BJ (cell line): ENCODE measurements at regions not wholly inside any gene's neighbourhood (a gene's known extent, or its start where the extent isn't known, plus 50 kb on each side); places are given as distances from the start of the nearest gene placed in this dataset.

Experiments
- CTCF ChIA-PET: fragments of 350-600 bp; formaldehyde crosslinking; extraction: SDS; loops from one replicate; lab custom pipeline; 2021; ENCODE audit warnings: antibody characterized with exemption, inconsistent platforms; lab: Yijun Ruan, JAX
- POLR2A ChIA-PET: fragments of 300-600 bp; sonication (Branson Sonifier 250); formaldehyde crosslinking; extraction: SDS; loops from one replicate; lab custom pipeline; 2021; ENCODE audit warnings: antibody characterized with exemption; lab: Charles Lee
- DNase-seq: peaks from one replicate; pipeline ENCODE4 v3.0.0-alpha.2; 2011; ENCODE audit warnings: low read depth
- H3K27me3 ChIP-seq: 2 replicates; pipeline ENCODE4 v1.6.0; 2011; ENCODE audit warnings: low read length; ENCODE audit not compliant: control insufficient read depth, insufficient read depth
- H3K36me3 ChIP-seq: 2 replicates; pipeline ENCODE4 v1.5.1; 2011; ENCODE audit warnings: low read length; ENCODE audit not compliant: control insufficient read depth, insufficient read depth
- H3K4me3 ChIP-seq: 2 replicates; pipeline ENCODE4 v1.5.1; 2011; ENCODE audit warnings: low read depth, mild to moderate bottlenecking, control low read depth, low read length
- TF ChIP-seq, protein P1 (sequence below): IDR thresholded peaks from 2 replicates; pipeline ENCODE4 v1.5.1; 2011; ENCODE audit warnings: low read depth, mild to moderate bottlenecking, control low read depth, inconsistent platforms, low read length, moderate library complexity; ENCODE audit not compliant: insufficient read depth

DNA sequence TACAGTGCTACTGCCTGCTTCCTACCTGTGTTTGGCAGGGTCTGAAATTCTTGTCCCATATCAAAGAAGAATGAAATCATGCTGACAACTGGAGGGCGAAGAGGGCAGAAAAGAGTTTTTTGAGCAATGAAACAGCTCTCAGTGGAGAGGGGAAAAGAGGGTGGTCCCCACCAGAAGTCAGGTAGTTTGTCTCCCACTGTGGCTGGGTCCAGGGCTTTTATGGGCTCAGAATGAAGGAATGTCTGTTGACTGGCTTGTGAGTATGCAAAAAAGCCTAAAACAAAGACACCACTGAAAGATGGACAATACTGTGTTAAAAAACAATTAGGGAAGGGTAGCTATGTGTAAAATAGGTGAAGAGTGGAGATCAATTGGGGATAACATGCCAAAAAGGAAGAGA lies 115.0 kb downstream of the ADAM29 start:
- Histone ChIP-seq H3K27me3 (no peaks in the 10 kb centered on the region), H3K4me3 (no peak overlapping the region), H3K36me3 (no peaks in the 10 kb centered on the region)
- POLR2A ChIA-PET, result no interaction called here
- TF ChIP-seq, protein P1, sequence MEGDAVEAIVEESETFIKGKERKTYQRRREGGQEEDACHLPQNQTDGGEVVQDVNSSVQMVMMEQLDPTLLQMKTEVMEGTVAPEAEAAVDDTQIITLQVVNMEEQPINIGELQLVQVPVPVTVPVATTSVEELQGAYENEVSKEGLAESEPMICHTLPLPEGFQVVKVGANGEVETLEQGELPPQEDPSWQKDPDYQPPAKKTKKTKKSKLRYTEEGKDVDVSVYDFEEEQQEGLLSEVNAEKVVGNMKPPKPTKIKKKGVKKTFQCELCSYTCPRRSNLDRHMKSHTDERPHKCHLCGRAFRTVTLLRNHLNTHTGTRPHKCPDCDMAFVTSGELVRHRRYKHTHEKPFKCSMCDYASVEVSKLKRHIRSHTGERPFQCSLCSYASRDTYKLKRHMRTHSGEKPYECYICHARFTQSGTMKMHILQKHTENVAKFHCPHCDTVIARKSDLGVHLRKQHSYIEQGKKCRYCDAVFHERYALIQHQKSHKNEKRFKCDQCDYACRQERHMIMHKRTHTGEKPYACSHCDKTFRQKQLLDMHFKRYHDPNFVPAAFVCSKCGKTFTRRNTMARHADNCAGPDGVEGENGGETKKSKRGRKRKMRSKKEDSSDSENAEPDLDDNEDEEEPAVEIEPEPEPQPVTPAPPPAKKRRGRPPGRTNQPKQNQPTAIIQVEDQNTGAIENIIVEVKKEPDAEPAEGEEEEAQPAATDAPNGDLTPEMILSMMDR, result no peak
- CTCF ChIA-PET, result no interaction called here
- DNase-seq, result no peak

DNA sequence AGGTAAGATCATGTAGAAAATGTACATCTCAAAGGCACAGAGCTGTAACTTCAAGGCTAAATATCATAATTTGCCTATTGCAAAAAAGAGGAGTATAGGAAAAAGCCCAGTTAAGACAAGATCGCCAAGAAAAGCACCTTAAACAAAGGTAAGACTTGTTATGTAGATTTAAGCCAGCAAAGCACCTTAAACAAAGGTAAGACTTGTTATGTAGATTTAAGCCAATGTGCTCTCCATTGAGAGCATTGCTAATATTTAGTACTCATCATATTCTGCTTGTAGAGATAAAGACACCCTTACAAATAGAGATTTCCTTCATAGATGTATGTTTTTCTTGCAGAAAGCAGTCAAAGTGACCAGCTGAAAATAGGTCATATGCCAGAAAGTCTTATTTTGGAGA lies 115.8 kb downstream of the ADAM29 start:
- CTCF ChIA-PET, result no interaction called here
- TF ChIP-seq, protein P1, result no peak
- H3K36me3 ChIP-seq, result no peaks in the 10 kb centered on the region
- POLR2A ChIA-PET, result no interaction called here
- DNase-seq, result no peak
- H3K4me3 ChIP-seq, result no peak overlapping the region
- H3K27me3 ChIP-seq, result no peaks in the 10 kb centered on the region

DNA sequence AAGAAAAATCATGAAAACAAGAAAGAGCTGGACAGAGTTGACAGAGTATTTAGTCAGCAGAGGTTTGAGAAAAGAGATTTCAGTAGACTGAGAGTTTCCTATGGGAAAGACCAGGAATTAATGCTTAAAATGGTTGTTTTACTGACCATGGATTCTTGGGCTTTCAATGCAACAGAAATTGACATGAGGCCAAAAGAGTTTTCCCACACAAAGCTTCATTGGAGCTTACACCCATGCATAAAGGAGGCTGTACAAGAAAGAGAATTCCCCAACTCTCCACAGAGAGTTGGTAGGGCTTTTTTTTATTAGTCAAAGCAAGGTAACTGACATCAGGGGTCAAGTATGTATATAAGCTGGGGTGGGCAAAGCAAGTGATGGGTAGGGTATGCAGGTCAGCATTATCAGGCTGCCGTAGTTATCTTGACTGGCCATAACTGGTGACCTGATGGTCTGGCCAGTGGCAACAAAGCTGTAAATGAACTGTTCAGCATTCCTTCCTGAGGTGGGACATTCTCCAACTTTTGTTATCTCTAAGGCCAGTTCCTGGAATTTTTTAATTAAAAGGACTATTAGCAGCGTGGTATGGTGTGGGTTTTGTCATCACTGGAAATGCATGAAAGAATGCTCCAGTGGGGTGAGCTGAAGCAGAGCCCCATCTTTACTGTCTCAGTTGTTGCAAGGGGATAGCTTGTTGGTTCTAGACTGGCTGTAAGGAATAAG lies 117.0 kb downstream of the ADAM29 start:
- POLR2A ChIA-PET, result interaction anchor here (0.6 kb wide), 1 partner anchor 17 kb away, joined by 4 read pairs; no protein-coding TSS in a partner anchor
- Histone ChIP-seq H3K4me3 (no peak overlapping the region), H3K36me3 (no peaks in the 10 kb centered on the region), H3K27me3 (no peaks in the 10 kb centered on the region)
- TF ChIP-seq, protein P1, result no peak
- CTCF ChIA-PET, result no interaction called here
- no peak for DNase-seq

DNA sequence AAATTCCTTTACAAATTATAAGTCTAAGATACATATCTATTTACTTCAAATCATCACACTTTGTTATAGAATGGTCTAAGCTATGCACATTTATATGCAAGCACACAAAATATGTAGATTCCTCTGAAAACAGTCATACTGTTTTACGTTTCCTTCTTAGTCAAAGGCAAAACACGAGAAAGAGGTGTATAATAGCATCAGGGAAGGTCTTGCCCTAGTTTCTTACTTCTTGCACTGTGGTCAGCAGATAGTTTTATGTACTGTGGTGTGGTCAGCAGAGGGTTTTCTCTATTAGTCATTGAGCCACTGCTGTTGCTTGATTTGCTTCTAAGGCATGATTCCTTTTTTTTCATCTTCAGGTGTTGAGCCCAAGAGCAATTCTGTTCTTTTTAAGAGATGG lies 117.7 kb downstream of the ADAM29 start:
- ChIA-PET POLR2A (no interaction called here), CTCF (no interaction called here)
- Histone ChIP-seq H3K4me3 (no peak overlapping the region), H3K27me3 (no peaks in the 10 kb centered on the region), H3K36me3 (no peaks in the 10 kb centered on the region)
- TF ChIP-seq, protein P1, result no peak
- no peak for DNase-seq

DNA sequence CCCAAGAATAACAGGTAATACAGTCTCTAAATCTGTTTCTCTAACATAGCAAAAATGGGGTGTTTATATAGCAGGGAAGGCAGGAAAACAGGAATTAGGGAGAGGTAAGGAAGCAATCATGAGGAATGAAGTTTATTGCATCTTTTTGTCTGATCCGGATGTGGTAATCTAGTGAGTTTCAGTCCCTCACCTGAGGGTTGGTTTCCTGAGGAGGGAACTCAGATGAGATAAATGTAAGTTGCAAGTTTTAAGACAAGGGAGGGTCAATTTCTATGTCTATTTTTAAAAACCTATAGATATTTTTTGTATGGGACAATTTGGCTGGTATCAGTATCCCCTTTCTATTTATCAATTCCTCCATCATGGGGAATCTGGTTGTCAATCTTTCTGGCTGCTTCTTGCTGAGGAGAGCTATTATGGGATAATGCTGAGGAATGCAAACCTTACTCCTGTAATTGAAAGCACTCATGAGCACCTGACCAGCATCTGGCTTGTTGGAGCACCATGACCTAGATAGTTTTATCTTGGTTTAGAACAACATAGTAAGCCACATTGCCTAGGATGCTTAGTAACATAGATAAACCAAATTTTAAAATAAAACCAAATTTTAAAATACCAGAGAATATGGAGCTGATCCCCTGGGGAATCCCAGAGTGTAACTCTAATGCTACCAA lies 130.1 kb downstream of the ADAM29 start:
- no peak overlapping the region for H3K4me3 ChIP-seq
- H3K27me3 ChIP-seq, result no peaks in the 10 kb centered on the region
- TF ChIP-seq, protein P1, result no peak
- no peak for DNase-seq
- ChIA-PET CTCF (no interaction called here), POLR2A (no interaction called here)
- no peaks in the 10 kb centered on the region for H3K36me3 ChIP-seq
